ENCODE measurements at regions not wholly inside any gene's neighbourhood (a gene's known extent, or its start where the extent isn't known, plus 50 kb on each side); places are given as distances from the start of the nearest gene placed in this dataset.

DNA sequence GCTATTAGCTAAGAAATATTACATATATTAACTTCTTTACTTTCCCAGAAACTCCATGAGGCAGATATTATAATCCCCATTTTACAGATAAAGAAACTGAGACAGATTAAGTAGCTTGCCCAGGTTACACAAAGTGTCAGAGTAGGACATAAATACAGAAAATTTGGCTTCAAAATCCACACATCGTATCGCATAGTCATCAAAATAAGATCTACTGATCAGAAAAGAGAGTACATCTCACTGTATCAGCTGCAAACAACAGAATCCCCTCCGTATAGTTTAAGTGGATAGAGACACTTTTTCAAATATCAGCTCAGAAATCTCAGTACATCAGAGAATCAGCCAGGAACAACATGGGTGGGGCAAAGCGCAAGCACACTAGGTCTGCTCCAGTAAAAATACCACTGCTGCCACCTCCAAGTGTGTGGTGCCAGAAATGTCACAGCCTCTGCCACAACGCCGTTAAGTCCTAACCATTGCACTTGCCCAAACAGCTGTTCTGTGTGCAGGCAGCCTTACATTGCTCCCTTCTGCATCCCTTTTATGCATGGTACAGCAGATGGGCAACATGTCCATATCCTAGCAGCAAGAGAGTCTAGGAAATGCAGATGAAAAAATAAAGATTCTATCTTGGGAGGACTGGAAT lies 204.8 kb downstream of the KLF12 start:
- no peak overlapping the region for H2AFZ ChIP-seq (replicated peaks; ENCODE audit: low read length, poor library complexity)
- CTCF ChIA-PET: interaction anchor here (0.8 to 0.9 kb wide), 2 partner anchors 9 to 12 kb away, joined by 3 to 6 read pairs; no protein-coding TSS in a partner anchor
- H3K4ac ChIP-seq (ENCODE audit: low read depth, low read length): no peak overlapping the region
- no peak overlapping the region for H3K56ac ChIP-seq (ENCODE audit: extremely low read depth, insufficient read depth, low read length)
- no peak overlapping the region for H3K4me3 ChIP-seq (ENCODE audit: insufficient read depth, low read depth, low read length)
- H2BK5ac ChIP-seq (ENCODE audit: low read depth, low read length, poor library complexity, severe bottlenecking): no peak overlapping the region
- H3K79me1 ChIP-seq (ENCODE audit: low read depth in 1 of 2, low read length in 2 of 2): peaks cover 18 to 23% of the 10 kb centered on the region in 2 experiments; a peak in 3 of 4 replicates
- H2BK20ac ChIP-seq (ENCODE audit: low read depth, low read length): no peak overlapping the region
- H3K9me1 ChIP-seq (ENCODE audit: insufficient read depth, low read length): 0 out of 2 replicates have a peak, but pooled peaks cover 2% of the 10 kb centered on the region
- no peak overlapping the region for H3K4me2 ChIP-seq (ENCODE audit: low read depth, low read length)
- no peak for ATAC-seq (ENCODE audit: low read depth)
- no peak overlapping the region for H4K8ac ChIP-seq (ENCODE audit: low read depth in 2 of 2, low read length in 2 of 2)
- 58% methylated on average over 2 of the region's 6 CpGs; no CpG with 5 or more reads in 1 of the 2 experiments for WGBS, 2 experiments (ENCODE audit: extremely low coverage in 2 of 2, insufficient read length in 1 of 2)
- no peak overlapping the region for H3K9ac ChIP-seq (ENCODE audit: low read depth, low read length)
- H3K27me3 ChIP-seq (ENCODE audit: control insufficient read depth, insufficient read depth, low read length): no peaks in the 10 kb centered on the region
- H4K91ac ChIP-seq (ENCODE audit: insufficient read depth, low read depth, low read length): no peak overlapping the region
- peaks cover 2% of the 10 kb centered on the region; the same call in 1 of the 2 replicates for H3K4me1 ChIP-seq (ENCODE audit: control insufficient read depth, insufficient read depth, low read length)
- H3K27ac ChIP-seq (ENCODE audit: insufficient read depth, low read length): no peak overlapping the region
- no peak overlapping the region for H3K14ac ChIP-seq (replicated peaks; ENCODE audit: low read depth, low read length)
- H3K18ac ChIP-seq (ENCODE audit: low read depth, low read length): no peak overlapping the region
- H2BK15ac ChIP-seq (ENCODE audit: low read depth, low read length): no peak overlapping the region
- no peaks in the 10 kb centered on the region for H4K20me1 ChIP-seq (ENCODE audit: insufficient read depth, low read length)
- no TSS peak for BruUV-seq (replicated peaks)
- in situ Hi-C loops (cut with MboI; ENCODE audit: low sequenced_read_pairs) (no loop called here), intact Hi-C loops (cut with micrococcal nuclease) (no loop called here), dilution Hi-C loops (cut with HindIII; ENCODE audit: low sequenced_read_pairs, unreplicated experiment) (no loop called here)
- H2AK9ac ChIP-seq (replicated peaks; ENCODE audit: low read depth, low read length, poor library complexity): no peak overlapping the region
- no peak overlapping the region for H4K5ac ChIP-seq (ENCODE audit: low read depth, low read length)
- no peak for DNase-seq
- H2BK120ac ChIP-seq (ENCODE audit: low read depth, low read length): no peak overlapping the region
- POLR2A ChIA-PET (ENCODE audit: unreplicated experiment): no interaction called here
- H3K23ac ChIP-seq (ENCODE audit: low read depth, low read length): no peak overlapping the region
- H2AK5ac ChIP-seq (ENCODE audit: low read depth, low read length): no peak overlapping the region
- no peaks in the 10 kb centered on the region for H3K9me3 ChIP-seq (ENCODE audit: control insufficient read depth, insufficient read depth, low read length)
- TF ChIP-seq MXI1 (IDR thresholded peaks at IDR 0.05; ENCODE audit: borderline replicate concordance, low read depth, low read length) (no peak), MAFK (IDR thresholded peaks at IDR 0.05; ENCODE audit: low read depth, low read length) (peak; percentile 66)
- no peaks in the 10 kb centered on the region for H3K36me3 ChIP-seq (ENCODE audit: control insufficient read depth, insufficient read depth, low read length)
